GM19043 (cell line): ENCODE measurements at regions not wholly inside any gene's neighbourhood (a gene's known extent, or its start where the extent isn't known, plus 50 kb on each side); places are given as distances from the start of the nearest gene placed in this dataset.
"Not testable (repeated sequence)": the region's sequence is repeated elsewhere in the genome, so short reads cannot be mapped to it uniquely, and the experiment has no call there.

Source experiments
- ATAC-seq: cut with Tn5 transposase; IDR thresholded peaks from one replicate; pipeline ENCODE4 v1.9.1; 2021; ENCODE audit warnings: low read depth; ENCODE audit not compliant: unreplicated experiment

DNA sequence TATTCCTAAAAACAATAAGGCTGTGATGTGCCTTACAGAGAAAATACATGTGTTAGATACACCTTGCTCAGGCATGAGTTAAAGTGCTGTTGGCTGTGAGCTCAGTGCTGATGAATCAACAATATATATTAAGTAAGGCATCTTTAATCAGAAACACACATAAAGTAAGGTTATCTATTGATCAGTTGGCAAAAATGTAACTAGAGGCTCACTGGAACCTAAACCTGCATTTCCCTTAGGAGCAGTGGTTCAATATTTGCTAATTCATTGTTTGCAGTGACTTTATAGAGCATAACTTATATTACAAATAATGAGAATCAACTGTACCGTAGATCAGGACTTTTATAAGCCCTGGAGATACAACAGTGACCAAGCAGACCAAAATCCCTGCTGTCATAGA, 77.0 kb upstream of the CYP1B1 start:
- no peak for ATAC-seq

DNA sequence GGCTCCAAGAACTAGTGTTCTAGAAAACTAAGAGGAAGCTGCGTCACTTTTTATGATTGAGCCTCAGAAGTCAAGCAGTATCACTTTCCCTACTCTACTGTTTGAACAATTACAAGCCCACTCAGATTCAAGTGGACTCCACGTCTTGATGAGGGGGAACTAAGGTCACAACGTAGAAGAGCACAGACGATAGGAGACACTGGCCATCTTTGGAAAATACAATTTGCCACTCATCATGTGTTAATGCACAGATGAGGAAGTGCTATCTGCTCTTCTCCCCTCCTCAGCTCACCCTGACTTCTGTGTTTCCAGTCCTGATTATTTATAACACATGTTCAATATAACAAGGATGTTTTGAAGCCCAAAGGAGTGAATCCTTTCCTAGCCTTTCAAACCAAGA, 76.1 kb upstream of the CYP1B1 start:
- no peak for ATAC-seq

DNA sequence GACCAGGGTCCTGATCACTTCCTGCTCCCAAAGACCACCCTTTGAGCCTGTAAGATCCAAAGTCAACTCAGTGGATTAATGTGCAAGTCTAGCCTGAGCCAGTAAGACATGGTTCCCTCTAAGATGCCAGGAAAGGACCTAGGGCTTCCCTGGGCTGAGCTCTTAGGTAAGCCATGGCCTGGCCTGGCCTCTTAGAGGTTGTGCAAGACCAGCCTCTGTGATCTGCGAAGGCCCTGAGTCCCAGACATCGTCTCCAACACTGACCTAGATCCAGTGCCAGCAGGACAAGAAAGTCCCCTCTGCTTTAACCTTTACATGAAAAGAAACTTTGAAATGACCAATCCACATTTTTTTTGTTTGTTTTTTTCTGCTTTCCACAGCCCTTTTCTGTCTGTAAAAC, 73.6 kb upstream of the CYP1B1 start:
- no peak for ATAC-seq

DNA sequence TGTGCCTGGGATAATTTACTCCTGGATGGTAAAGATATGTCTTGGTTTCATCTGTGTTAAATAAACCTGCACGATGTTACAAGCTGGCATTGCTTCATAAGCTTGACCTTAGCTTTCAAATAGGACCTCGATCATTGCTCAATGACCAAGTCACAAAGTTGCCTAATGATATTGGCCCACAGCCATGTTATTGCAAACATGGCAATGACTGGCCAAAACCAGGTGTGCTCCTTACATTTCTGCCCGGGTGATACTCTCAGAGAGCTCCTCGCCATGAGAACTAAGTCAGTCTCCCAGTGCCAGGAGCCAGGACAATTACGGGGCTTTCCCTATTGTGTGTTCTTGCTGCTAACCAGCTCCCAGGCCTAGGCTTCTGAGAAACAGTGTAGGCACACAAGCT, 72.5 kb upstream of the CYP1B1 start:
- no peak for ATAC-seq

DNA sequence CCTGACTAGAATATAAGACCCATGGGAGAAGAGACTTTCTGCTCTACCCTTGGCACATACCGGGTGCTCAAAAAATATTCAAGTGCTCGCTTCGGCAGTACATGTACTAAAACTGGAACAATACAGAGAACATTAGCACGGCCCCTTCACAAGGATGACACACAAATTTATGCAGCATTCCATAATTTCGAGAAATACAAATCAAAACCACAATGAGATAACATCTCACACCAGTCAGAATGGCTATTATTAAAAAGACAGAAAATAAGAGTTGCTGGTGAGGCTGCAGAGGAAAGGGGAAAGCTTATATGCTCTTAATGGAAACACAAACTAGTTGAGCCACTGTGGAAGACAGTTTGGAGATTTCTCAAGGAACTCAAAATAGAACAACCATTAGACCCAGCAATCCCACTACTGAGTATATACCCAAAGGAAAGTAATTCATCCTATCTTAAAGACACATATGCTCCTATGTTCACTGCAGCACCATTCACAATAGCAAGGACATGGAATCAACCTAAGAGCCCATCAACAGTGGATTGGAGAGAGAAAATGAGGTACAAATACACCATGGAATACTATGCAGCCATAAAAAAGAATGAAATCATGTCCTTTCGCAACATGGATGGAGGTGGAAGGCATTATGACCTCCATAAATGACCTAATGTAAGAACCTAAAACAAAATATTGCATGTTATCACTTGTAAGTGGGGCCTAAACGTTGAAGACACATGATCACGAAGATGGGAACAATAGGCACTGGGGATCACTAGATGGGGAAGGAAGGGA, 71.6 kb upstream of the CYP1B1 start:
- no peak for ATAC-seq

DNA sequence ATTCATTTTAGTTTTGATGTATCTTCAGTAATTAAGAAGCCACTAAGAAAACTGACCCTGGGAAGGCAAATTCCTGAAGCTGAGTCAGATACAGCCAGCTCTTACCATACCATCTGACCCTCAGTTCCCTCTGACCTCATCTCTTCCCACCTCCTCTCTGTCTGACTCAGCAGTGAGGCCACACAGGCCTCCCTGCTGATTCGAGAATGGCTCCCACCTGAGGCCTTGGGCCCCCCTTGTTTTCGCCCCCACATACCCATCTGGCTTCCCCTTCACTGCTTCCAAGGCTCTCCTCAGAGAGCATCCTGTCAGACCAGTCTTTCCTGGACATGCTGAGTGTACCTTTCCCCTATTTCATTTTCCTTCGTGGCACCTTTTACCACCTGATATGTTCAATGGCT, 71.0 kb upstream of the CYP1B1 start:
- ATAC-seq: peak; percentile 79

DNA sequence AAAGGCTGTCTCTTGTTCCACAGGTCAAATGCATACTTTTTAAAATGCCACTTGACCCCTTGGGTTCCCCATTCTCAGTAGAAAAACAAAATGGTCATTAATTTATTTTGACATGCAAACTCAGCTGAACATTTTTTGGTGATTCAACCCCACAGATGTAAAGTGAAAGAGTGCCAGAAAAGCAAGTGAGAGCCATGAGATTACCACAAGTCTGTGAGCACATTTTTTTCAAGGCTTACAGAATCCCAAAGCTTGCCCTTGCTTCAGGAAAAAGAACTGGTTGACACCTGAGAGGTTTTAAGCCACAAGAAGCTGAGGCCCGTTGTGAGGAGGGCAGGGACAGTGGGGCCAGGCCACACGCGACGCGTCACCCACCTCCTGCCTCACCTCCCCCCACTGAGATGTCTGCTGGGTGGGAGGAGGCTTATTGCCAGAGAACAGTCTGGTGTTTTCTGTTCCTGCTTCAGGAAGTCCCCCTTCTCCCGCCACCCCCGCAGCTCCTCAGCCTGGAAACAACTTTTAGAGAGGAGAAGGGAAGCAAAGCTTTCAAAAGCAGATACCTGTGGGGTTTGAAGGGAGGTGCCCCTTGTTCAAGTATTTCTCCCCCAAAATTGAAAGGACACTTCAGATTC, 70.4 kb upstream of the CYP1B1 start:
- peak; percentile 35 for ATAC-seq

DNA sequence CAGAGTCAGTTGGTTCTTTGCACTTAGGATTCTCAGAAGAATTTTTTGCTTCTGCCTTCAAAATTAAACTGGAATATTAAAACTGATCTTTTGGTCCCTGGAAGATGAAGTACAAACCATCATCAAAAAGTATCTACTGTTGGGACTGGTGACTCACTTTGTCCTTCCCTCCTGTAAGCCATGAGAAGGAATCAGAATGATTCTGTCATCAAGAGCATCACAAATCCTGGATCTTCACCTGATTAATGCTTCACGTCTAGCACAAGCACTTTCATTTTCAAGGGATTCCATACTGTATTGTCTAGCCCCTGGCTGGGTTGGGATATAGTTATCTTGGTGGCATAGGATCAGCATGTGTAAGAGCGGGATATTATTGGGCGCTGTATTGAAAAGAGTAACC, 69.3 kb upstream of the CYP1B1 start:
- ATAC-seq: no peak

DNA sequence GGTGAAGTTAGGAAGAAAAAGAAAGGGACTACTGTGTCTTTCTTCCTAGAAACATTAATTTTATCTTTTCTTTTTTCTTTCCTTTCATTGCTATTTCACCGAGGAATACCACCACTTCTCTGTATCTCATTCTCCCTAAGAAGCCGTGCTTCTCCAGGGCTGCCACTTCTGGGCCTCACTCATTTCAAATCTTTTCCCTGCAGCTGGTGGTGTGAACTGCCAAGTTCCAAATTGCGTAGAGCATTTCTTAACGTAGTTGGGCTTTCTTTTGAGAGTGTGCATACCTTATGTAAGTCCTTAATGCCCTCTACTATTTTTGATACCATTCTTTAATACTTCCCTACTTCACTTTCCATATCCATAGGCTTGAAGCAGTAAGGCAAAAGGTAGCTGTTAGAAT, 66.7 kb upstream of the CYP1B1 start:
- ATAC-seq: no peak

DNA sequence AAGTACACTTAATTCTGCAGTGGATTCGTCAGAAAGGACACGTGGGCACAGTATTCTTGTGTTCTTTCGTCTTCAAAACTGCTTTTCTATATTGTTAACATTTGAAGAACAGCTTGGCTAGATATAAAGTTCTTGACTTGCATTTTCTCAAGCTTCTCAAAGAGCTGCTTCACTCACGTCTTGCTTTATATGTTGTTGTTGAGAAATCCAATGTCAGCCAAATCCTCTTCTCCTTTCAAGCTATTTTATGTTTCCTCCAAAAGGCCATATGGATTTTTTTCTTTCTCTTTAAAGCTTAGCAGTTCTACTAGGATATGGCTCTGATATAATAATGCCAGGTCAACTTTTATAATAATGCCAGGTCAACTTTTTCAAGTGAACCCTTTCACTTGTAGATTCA, 65.5 kb upstream of the CYP1B1 start:
- ATAC-seq: no peak

DNA sequence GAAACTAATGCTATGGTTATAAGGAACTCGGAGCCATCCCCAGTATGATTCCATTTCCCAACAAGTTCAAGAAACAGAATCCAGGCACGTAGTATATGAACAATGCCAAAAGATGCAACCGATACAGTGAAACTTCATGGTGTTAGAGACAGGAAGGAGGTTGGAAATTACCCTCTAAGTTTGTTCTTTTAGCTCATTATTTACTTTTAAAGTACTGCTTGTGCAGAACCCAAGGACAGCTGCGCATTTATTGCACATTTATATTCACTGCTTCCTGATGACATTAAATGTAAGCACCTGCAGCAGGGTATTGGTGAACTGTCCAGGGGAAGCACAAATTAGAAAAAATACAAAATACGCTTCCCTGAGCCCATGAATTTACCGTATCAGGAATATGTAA, 63.0 kb upstream of the CYP1B1 start:
- ATAC-seq: no peak

DNA sequence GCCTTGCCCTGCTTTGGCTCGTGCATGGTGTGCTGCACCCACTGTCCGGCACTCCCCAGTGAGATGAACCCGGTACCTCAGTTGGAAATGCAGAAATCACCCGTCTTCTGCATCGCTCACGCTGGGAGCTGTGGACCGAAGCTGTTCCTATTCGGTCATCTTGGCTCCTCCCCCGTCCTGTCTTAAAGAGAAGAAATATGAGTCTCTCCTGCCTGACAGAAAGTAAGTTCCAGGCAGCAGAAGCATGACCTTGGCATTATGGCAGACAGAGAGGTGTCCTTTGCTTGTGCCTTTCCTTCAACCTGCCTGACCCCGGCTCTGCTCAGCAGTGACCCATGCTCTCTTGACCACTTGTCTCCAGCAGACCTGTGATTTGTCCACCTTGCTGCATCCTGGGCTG, 62.5 kb upstream of the CYP1B1 start:
- ATAC-seq: no peak

DNA sequence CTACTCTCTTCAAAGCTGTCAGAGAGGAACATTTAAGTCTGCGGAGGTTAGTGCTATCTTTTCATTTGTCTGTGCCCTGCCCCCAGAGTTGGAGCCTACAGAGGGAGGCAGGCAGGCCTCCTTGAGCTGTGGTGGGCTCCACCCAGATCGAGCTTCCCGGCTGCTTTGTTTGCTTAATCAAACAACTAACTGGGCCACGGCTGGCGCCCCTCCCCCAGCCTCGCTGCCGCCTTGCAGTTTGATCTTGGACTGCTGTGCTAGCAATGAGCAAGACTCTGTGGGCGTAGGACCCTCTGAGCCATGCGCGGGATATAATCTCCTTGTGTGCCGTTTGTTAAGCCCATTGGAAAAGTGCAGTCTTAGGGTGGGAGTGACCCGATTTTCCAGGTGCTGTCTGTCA, 62.0 kb upstream of the CYP1B1 start:
- not testable (repeated sequence) for ATAC-seq

DNA sequence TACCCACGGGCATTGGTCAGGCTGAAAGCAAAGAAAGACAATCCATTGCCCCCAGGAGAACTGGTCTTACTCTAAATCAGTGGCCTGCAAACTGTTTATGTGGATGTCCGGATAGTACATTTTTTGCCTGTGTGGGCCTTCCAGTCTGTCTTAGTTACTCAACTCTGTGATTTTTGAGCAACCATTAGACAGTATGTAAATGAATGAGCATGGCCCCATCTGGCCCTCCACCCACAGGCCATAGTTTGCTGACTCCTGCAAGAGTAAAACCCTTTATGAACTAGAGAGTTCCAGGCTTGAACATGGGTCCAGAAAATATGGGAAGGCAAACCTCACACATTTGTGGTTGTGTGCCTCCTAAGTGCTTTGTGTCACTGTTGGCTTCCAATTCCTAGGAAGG, 55.7 kb upstream of the CYP1B1 start:
- no peak for ATAC-seq

DNA sequence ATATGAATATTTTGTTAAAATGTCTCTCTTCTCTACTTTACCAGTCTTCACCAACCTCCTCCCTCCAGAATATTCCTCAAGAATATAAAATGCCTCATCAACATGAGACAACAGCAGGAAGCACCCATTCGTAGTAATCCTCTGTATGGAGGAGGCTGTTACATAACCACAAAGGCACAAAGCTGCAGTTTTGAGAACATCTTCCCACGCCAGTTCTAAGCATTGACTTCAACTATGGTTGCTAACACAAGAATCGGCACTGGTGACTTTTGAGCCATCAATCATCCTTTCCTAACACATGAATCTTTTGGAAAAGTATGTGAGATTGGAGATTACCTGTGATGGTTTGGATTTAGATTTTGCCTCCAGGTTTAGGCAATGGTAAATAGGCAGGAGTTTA, 54.9 kb upstream of the CYP1B1 start:
- ATAC-seq: no peak

DNA sequence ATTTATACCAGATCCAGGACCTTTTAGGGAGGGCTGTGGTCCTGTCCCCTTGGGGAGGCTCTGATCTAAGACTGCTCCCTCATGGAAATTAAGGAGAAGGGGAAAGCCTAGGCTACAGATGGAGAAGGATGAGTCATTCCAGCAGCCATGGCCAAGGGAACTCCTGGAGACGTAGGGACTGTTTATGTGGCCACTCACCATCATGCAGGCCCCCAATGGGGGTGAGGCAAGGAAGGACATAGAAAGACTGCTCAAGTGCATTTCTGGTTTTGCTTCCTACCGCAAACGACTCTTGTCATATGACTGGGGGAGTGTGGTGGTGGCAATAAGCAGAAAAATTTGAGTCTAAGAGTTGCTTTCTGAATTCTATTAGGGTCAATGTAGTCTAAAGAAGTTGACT, 54.0 kb upstream of the CYP1B1 start:
- ATAC-seq: no peak

DNA sequence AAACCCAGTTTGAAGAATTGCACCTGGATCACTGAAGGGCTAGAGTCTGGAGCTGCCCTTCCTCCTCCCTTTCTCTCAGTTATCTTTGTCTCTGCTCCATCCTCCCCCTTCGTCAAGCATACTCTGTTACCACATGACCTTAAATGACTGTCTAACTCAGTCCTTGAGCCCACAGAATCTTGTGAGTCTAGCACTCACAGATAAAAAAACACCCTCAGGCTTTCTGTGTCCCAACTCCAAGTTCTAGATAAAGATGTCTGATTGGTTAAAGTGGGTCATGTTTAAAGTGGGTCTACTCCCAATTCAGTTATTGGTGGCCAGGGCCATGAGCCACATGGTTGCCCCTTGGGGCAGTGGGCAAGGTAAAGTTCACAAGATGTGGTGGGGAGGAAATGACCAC, 53.5 kb upstream of the CYP1B1 start:
- ATAC-seq: no peak

DNA sequence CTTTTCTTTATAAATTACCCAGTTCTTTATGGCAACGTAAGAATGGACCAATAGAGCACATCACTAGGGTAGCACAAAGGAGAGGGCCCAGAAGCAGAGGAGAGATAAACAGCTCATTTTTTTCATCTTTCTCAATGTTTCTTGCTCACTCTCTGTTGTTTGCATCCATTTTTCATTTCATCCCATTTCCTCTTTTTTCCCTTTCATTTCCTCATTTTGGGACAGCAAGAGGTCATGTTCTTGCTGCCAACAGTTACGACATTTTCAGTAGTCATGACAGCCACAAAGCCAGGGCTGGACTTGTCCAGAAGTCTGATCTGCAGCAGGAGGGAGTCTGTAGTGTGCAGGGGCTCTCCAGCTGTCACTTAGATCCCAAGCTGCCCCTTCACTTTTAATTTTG, 52.7 kb upstream of the CYP1B1 start:
- no peak for ATAC-seq

DNA sequence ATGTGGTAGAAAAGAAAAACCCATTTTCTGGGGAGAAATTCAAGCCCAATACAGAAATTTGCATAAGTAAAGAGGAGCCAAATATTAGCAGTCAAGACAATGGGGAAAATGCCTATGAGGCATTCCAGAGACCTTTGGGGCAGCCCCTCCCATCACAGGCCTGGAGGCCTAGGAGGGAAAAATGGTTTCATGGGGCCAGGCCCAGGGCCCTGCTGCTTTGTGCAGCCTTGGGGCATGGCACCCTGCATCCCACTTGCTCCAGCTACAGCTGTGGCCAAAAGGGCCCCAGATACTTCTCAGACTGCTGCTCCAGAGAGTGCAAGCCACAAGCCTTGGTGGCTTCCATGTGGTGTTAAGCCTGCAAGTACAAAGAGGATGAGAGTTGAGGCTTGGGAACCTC, 51.3 kb upstream of the CYP1B1 start:
- ATAC-seq: no peak

DNA sequence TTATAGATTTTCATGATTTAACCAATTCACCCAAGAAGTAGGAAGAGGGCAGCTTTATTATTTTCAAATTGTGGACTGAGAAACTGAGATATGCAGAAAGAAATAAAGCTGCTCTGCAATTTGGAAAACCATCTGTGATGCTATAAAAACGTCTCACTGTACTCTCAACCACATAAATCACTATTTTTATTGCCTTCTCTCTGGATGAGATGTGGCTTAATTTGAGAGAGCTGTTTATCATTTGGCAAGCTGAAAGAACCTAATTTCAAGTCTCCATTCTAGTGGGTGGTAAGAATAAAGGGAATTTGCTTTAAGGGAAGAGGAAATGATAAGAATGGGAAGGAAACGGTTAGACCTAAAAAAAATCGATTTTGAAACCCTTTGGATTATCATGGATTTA, 49.9 kb upstream of the CYP1B1 start:
- ATAC-seq: no peak
